Retina (tissue), 1 donor: ENCODE measurements at regions not wholly inside any gene's neighbourhood (a gene's known extent, or its start where the extent isn't known, plus 50 kb on each side); places are given as distances from the start of the nearest gene placed in this dataset.

Experiments
- DNase-seq: peaks from one replicate; pipeline ENCODE4 v3.0.0-alpha.2; 2016

DNA sequence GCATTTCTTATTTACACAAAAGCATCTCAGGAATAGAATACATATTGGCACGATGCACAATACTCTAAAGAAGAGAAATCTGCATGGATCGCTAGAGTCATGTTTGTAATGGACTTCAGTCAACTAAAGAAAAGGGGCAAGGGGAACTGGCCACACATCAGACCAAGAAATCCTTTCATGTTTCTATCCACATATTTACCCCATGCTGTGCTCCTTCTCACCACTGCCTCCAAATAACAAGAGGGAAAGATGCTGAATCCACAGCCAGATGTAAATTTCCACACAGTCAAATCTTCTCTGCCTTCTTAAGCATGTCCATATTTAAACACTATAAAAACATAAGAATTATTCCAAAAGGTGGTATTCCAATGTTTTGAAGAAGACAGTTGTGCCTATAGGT, 67.6 kb downstream of the COX18 start:
- no peak for DNase-seq

DNA sequence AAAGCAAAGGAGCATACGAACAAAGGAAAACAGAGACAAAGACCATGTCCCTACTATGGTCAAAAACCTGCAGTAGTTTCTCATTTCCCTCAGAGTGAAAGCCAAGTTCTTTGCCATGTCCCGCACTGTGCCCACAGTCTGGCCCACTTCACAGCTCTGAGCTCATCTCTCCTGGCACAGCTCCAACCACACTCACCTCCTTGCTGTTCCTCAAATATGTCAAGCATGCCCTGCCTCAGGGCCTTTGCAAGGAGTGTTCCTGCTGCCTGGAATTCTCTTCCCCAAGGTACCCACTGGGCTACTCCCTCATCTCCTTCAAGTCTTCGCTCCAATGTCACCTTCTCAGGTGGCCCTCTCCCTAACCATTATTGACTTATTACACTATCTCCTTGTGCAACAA, 72.1 kb downstream of the COX18 start:
- DNase-seq = no peak

DNA sequence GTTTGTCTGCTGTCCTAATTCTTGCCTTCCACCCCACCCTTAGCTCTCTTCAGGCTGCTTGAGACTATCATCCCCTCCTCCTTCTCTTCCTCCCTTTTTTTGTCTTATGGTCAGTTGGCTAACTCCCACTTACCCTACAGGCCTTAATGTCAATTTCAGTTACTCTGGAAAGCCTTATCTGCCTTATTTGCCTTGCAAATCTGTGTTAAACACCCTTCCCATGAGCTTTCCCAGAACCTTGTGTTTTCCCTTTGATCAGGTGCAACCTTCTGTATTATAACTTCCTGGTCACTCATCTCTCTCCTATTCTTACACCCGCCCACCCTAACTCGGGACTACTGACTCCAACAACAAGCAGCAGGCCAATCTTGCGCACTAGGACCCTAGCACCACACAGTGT, 74.8 kb downstream of the COX18 start:
- no peak for DNase-seq

DNA sequence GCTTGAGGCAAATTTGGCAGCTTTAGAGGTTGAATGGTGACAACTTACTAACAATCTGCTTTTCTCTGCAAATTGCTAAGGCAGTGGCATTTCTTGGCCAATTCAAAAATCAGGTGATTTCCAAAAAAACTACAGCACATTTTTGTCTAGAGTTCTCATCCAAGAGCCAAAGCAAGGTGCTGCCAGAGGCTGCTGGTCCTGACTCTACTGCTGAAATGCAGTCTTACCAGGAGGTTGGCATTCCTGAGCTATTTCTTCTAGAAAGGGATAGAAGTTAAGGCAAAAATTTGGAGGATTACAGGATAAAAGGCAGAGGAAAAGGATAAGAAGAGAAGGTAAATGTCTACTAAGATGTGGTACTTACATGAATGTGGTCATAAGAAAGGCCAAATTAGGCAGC, 75.6 kb downstream of the COX18 start:
- no peak for DNase-seq

- DNase-seq = no peak
Measured at GRCh38 chr4:72991873-72992272, 77.6 kb downstream of the COX18 start.

DNA sequence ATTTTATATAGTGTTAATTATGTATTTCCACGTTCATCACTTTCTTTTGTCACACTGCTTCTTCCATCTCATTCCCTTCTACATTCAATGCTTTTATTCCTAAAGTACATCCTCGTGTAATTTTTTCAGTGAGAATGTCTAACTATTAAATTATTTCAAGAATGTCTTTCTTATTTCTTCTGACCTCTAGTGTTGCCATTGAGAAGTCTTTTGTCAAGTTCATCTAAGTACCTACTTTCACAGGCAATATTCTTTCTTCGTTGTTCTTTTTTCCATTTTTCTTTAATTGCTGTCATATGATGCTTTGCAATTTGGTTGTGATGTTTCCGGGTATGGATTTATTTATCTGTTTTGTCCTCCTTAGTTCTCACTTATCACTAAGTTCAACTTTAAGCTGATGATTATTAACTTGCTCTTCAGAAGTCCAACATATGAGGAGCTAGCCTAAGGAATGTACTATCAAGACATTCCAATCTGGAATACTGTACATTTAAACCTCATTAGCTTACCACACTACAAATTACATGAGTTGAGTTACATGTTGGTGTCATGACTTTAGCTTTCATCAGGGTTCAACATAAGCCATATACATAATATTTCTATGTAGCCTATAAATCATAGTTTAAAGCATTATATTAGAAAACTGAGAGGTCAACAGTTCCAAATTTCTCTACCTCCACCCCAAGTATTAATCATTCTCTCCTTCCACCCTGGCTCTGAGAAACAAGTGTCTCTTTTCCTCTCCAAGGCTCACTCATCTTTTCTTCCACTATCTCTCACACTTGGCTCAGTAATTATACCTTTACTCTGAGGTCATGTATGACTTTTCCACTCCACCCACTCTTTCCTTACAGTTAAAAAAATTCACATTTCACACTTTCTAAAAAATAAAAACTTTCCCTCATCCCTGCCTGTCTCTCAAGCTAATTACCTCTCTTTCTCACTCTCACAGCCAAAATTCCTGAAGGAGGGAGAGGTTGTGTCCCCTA, 81.5 kb downstream of the COX18 start:
- DNase-seq = no peak

DNA sequence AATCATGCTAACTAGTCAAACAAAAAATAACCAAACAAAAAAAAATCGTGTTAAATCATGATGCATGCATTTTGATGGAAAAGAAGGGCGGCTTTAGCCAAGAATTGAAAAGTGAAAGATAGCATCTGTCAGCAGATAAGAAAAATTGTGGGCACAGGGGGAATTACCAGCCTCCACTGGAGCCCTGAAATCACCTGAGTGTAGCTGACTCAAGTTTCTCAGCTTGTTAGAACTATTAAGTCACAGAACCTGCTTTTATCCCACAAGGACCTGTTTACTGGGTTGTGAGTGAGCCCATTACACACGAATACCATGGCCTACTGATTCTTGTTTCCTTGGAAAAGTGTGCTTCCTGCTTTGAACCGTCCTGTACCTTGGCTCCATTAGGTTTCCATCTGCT, 85.2 kb downstream of the COX18 start:
- DNase-seq = no peak

DNA sequence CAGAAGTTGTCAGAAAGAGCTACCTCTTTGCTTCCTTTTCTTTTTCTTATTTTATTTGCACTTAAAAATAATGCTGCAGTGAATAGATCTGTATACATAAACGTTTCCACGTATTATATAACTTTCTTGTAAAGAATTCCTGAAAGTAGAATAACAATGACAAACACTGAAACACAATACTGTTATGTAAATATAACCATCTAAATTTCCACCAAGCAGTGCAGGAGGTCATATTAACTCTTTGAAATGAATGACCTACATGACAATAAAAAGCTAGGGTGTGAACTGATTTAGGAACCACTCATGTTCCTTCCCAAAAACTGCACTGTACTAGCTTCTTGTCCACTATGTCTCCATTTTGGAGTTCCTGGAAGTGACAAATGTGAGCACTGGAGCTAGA, 85.8 kb downstream of the COX18 start:
- DNase-seq = no peak

GRCh38 chr4:72977936-72978485, 91.5 kb downstream of the COX18 start:
- no peak for DNase-seq

GRCh38 chr4:72975488-72975784, 94.1 kb downstream of the COX18 start:
- DNase-seq = no peak

- no peak for DNase-seq
Measured at GRCh38 chr4:72974694-72975487, 94.6 kb downstream of the COX18 start.

DNA sequence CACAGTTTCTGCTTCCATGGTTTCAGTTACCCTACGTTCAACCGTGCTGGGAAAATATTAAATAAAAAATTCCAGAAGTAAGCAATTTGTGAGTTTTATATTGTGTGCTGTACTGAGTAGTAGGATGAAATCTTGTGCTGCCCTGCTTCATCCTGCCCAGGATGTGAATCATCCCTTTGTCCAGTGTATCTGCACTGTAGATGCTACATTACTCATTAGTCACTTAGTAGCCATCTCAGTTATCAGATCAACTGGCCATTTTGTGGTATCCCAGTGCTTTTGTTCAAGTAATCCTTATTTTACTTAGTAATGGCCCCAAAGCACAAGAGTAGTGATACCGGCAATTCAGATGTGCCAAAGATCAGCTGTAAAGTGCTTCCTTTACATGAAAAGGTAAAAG, 97.9 kb downstream of the COX18 start:
- DNase-seq = no peak

DNA sequence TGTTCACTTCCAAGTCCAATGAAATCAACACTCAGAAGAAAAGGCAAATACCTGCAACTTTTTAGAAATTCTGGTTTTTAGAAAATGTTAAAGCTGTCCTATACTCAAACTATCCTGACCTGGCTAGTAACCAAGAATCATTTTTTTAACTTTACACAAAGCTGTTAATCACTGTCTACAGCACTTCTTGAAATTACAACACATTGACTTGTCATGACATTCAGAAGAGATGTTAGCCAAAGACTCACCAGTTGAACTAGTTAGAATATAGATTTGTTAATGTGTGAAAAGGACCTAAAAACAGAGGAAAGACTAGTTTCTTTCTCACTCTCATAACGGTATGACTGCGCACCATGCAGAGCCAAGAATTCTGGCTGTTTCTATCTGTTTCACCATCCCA, 98.8 kb downstream of the COX18 start:
- no peak for DNase-seq

DNA sequence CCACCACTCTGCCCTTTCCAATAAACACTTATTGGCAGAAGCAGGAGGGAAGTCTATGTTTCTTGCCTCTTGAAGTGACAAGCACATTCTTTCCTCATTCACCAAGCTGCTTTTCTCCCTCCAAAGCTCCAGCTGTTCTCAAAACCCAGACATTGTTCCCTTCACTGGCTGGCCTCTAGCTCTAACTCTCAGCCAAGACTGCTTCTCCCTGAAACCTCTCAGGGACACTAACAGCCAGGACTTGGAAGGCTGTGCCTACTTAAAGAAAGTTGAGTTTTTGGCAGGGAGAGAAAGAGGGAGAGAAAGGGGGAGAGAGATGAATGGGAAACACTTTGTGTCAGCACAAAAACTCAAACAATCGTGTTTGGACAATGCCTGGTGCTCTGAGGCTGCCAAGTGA, 99.5 kb downstream of the COX18 start:
- no peak for DNase-seq

DNA sequence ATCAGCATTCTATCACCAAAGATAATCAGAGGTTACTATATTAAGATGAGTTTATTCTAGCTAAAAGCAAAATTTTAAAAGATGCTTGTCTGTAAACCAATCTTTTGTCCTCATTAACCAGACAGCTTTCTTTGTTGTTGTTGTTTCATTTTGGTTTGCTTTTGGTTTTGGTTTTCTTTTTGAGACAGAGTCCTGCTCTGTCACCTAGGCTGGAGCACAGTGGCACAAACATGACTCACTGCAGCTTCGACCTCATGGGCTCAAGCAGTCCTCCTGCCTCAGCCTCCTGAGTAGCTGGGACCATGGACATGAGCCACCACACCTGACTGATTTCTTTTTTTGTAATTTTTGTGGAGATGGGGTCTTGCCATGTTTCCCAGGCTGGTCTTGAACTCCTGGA, 102.9 kb downstream of the COX18 start:
- DNase-seq = no peak

DNA sequence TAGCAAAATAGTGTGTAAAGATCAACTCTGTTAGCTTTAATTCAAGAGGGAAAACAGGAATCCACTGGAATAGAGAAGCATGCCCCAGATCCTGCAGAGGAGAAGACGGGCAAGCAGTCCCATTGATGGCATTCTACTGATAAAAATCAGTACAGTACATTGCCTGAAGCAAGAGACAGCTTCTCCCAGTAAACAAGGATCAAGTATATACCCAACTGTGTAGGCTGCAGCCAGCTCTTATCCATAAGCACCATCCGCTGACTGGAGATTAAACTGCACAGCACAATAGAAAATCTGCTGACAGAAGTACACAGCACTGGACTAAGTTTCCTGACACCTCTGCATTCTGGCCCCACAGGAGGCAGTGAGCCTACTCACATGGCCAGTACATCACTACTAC, 110.1 kb downstream of the COX18 start:
- no peak for DNase-seq

GRCh38 chr4:72954811-72955210, 114.7 kb downstream of the COX18 start:
- DNase-seq = no peak

GRCh38 chr4:72953571-72953970, 115.9 kb downstream of the COX18 start:
- no peak for DNase-seq

DNA sequence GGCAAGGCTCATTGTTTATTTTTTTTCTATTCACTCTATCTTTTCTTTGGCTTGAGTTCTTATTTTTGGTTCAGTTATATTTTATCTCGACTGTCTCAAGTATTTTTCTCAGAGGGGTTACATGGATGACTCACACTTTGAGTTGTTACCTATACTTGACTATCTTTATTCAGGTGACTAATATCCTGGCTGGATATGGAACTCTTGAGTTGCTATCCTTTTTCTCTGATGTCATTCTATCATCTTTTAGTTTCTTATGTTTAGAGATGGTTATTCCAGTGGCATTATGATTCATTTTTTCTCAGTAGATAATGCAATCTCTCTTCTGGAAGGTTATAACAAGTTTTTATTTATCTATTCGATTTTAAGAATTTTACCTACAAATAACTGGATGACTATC, 117.9 kb downstream of the COX18 start:
- no peak for DNase-seq

DNA sequence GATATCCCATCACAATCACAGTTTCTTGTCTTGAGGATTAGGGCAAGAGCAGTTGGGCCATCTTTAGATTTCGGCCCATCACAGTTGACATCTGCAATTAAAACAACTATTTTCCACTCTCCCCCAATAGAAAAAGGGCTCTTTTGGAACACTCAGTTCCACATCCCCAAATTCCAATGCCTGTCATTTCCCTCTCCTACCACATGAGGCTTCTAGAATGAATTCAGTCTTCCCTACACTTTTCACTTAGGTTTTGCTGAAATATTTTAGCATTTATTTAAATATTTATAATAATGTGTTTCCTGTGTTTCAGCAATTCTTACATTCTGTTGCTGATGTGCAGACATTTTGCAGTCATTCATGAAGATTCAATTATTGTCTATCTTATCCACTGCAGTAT, 118.4 kb downstream of the COX18 start:
- no peak for DNase-seq

DNA sequence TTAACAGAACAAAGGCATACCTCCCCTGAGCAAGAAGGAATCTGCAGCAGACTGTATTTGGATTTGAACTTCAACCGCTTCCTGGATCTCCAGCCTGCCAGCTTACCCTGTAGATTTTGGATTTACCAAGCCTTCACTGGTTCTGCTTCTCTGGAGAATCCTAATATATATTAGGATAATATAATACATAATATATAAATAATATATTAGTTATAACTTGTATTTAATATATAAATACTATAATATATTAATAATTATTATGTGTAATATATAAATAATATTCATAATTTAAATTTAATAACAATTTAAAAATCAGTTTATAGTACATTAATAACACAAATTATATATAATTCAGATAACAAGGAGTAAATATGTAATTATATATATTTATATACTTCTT, 121.4 kb downstream of the COX18 start:
- DNase-seq = no peak

DNA sequence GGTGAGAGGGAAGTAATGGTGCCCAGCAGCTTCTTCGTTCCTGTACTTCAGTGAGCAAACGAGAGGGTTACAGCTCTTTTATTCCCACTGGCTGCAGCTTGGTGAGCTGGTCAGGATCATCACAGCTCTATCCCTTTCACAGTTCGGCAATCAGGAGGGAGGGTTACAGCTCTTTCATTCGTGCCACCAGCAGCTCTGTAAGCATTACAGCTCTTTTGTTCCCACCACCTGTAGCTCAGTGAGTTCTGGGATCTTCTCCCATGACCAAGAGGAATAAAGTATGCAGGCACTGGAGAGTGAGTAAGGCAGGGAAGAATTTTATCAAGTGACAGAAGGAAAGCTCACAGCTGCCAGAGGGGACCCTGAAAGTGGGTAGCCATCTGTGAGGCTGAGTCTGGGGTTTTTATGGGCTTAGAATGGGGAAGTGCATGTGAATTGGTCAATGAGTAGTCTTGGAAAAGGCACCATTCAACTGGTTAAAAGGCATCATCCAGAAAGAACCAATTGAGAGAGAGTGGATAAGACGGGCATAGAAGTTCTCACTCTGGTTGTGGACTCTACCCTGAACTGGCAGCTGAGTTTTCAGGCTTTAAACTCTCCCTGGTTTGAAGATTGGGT, 123.7 kb downstream of the COX18 start:
- DNase-seq = no peak

GRCh38 chr4:72942565-72942964, 127.0 kb downstream of the COX18 start:
- no peak for DNase-seq

DNA sequence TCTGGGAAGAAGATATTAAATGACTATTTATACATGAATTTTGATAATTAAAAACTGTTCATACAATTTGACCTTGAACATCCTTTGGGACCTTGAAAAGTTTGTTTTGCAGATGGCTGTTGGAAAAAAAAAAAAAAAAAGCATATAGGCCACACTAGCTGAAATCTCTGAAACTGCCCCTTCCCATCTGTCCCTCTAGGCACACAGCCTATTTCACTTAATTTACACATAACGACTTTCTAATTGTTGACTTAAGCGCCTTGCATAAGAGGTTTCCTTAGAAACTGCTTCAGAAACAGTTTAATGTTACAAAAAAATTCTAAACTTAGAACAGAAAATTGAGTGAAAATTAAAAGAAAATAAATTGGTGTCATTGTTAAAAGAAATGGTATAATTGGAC, 131.0 kb downstream of the COX18 start:
- no peak for DNase-seq
